ENCODE measurements at regions not wholly inside any gene's neighbourhood (a gene's known extent, or its start where the extent isn't known, plus 50 kb on each side); places are given as distances from the start of the nearest gene placed in this dataset.

GRCh38 chr6:44706011-44706410 is 318.5 kb downstream of the CDC5L start:
- TF ChIP-seq CTCF (IDR thresholded peaks at IDR 0.05) (no peak), SIN3A (IDR thresholded peaks at IDR 0.05; ENCODE audit: borderline replicate concordance, insufficient read depth, low read depth, low read length) (no peak), POLR2AphosphoS5 (IDR thresholded peaks at IDR 0.05; ENCODE audit: low read depth, low read length) (no peak), REST (IDR thresholded peaks at IDR 0.05; ENCODE audit: insufficient read depth in 1 of 2, low read depth in 2 of 2, low read length in 1 of 2) (no peak), TCF7L2 (IDR thresholded peaks at IDR 0.05; ENCODE audit: low read depth, low read length) (no peak)
